DMS114 treated with DMSO at 0.1 percent for 48 hours (cell line): ENCODE measurements at regions not wholly inside any gene's neighbourhood (a gene's known extent, or its start where the extent isn't known, plus 50 kb on each side); places are given as distances from the start of the nearest gene placed in this dataset.

Experiments
- DNase-seq: peaks from one replicate; lab custom pipeline; 2025; ENCODE audit not compliant: unreplicated experiment; lab: John Stamatoyannopoulos, UW

GRCh38 chr10:105925045-105925785 is 1239.3 kb downstream of the SORCS1 start:
- no peak for DNase-seq

- no peak for DNase-seq
These were observed 1243.2 kb downstream of the SORCS1 start for GRCh38 chr10:105921348-105921747.

GRCh38 chr10:105914432-105914831 is 1250.1 kb downstream of the SORCS1 start:
- no peak for DNase-seq

GRCh38 chr10:105908701-105909100 is 1255.8 kb downstream of the SORCS1 start:
- DNase-seq: no peak

GRCh38 chr10:105885495-105885894 is 1244.4 kb downstream of the SORCS3 start:
- no peak for DNase-seq

- no peak for DNase-seq
These were observed 1238.3 kb downstream of the SORCS3 start for GRCh38 chr10:105879401-105879800.

GRCh38 chr10:105875050-105875449 is 1234.0 kb downstream of the SORCS3 start:
- no peak for DNase-seq

- no peak for DNase-seq
These were observed 1231.6 kb downstream of the SORCS3 start for GRCh38 chr10:105872665-105873064.

- DNase-seq: no peak
These were observed 1227.8 kb downstream of the SORCS3 start for GRCh38 chr10:105868935-105869334.

- no peak for DNase-seq
These were observed 1223.8 kb downstream of the SORCS3 start for GRCh38 chr10:105864854-105865253.

GRCh38 chr10:105857268-105858264 is 1216.5 kb downstream of the SORCS3 start:
- DNase-seq: no peak

- no peak for DNase-seq
These were observed 1214.7 kb downstream of the SORCS3 start for GRCh38 chr10:105855791-105856190.

- DNase-seq: no peak
These were observed 1203.8 kb downstream of the SORCS3 start for GRCh38 chr10:105844676-105845570.

- no peak for DNase-seq
These were observed 1203.2 kb downstream of the SORCS3 start for GRCh38 chr10:105844241-105844640.

- DNase-seq: no peak
These were observed 1202.7 kb downstream of the SORCS3 start for GRCh38 chr10:105843786-105844185.

- DNase-seq: no peak
These were observed 1199.2 kb downstream of the SORCS3 start for GRCh38 chr10:105840288-105840770.

- no peak for DNase-seq
These were observed 1197.3 kb downstream of the SORCS3 start for GRCh38 chr10:105838392-105838791.

GRCh38 chr10:105837951-105838350 is 1196.9 kb downstream of the SORCS3 start:
- DNase-seq: no peak

GRCh38 chr10:105834261-105835059 is 1193.4 kb downstream of the SORCS3 start:
- DNase-seq: no peak

- DNase-seq: no peak
These were observed 1186.0 kb downstream of the SORCS3 start for GRCh38 chr10:105827133-105827532.
